Adrenal gland (tissue), 9 donors: ENCODE measurements at regions not wholly inside any gene's neighbourhood (a gene's known extent, or its start where the extent isn't known, plus 50 kb on each side); places are given as distances from the start of the nearest gene placed in this dataset.

Source experiments
- DNase-seq, 7 donors: peaks; one replicate each; pipeline ENCODE4 v3.0.0-alpha.2; 2019 to 2020
- H3K27ac ChIP-seq, 5 donors: fragments of 200-600 bp; sonication (generic) in 4 of 5; 1 replicate in 3 of 5; 2 replicates in 2 of 5; pipeline versions ENCODE4 v1.5.1 to v1.8.0; 2016 to 2020; ENCODE audit warnings: mild to moderate bottlenecking in 1 of 5
- H3K27me3 ChIP-seq: fragments of 200-600 bp; 2 replicates; pipeline ENCODE4 v1.8.0; 2021
- H3K36me3 ChIP-seq, 2 donors: fragments of 200-600 bp; replicated peaks in 1 of 2; 1 replicate in 1 of 2; 2 replicates in 1 of 2; pipeline versions ENCODE4 v1.5.1 to v1.8.0; 2018 to 2022
- H3K4me1 ChIP-seq, 2 donors: fragments of 200-600 bp; replicated peaks in 1 of 2; 1 replicate in 1 of 2; 2 replicates in 1 of 2; pipeline versions ENCODE4 v1.5.1 to v1.8.0; 2018 to 2021
- H3K4me3 ChIP-seq, 4 donors: fragments of 200-600 bp; sonication (generic) in 3 of 4; one replicate each; pipeline ENCODE4 v1.5.1; 2016 to 2018
- H3K9me3 ChIP-seq, 3 donors: fragments of 200-600 bp; sonication (generic) in 1 of 3; replicated peaks in 1 of 3; 1 replicate in 2 of 3; 2 replicates in 1 of 3; pipeline versions ENCODE4 v1.5.1 to v1.8.0; 2016 to 2021
- POLR2A ChIP-seq, 2 donors: fragments of 450-650 bp; IDR thresholded peaks; one replicate each; pipeline ENCODE4 v1.6.1; 2017; ENCODE audit warnings: antibody characterized with exemption in 2 of 2, mild to moderate bottlenecking in 2 of 2, moderate library complexity in 1 of 2
- WGBS, 4 donors: extraction: QIAGEN DNeasy Blood & Tissue Kit in 2 of 4; methylation state at CpG; one replicate each; pipeline versions ENCODE4 v1.1.5 to v1.1.7; 2013 to 2017; 5-methylcytosine and 5-hydroxymethylcytosine counted together
- intact Hi-C, 2 donors: fragments of 100-400 bp; cut with DNase I; formaldehyde crosslinking; loops; one replicate each; pipeline versions ENCODE4 v1.14.1 to v1.15.0; 2022 to 2023
- TF ChIP-seq, protein P1 (sequence below), 6 experiments: fragments of 450-650 bp in 4 of 6; fragments of 200-600 bp in 2 of 6; sonication (generic) in 1 of 6; IDR thresholded peaks; 1 replicate in 5 of 6; 2 replicates in 1 of 6; pipeline versions ENCODE4 v1.5.1 to v1.8.0; 2016 to 2021; ENCODE audit warnings: antibody characterized with exemption in 6 of 6, mild to moderate bottlenecking in 2 of 6, moderate library complexity in 1 of 6
- donor health status: healthy with polysubstance abuse.
- donor health status: Bipolar disorder and iron deficiency.
- donor health status: DM: yes; HTN: yes; CAD: no.
- donor health status: DM: no; HTN: no; CAD: no.
- donor health status: DM: no; HTN: no; CAD: no.

DNA sequence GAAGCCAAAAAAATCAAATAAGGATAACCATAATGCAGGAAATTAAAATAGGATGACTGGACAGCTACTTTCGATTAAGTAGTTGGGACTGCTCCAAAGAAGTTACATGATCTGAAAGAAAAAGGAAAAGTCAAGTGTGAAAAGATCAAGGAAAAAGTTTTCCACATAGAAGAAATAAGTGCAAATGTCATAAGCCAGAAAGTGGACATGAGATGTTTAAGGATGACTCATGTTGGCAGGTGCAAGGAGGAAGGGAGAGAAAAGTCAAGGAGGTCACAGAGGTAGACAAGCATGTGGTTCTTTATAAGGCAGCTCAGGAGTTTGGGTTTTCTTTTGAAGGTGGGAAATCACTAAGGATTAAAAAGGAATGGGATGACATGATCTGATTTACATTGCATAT is 89.8 kb upstream of the GPRIN3 start:
- WGBS, 4 donors, result 33 to 38% (median 36%) methylated on average over 1 of the region's 1 CpG
- DNase-seq, result no peak
- H3K9me3 ChIP-seq, result no peaks in the 10 kb centered on the region
- no peaks in the 10 kb centered on the region for H3K36me3 ChIP-seq
- no peak overlapping the region for H3K4me3 ChIP-seq
- intact Hi-C loops, result no loop called here
- no peaks in the 10 kb centered on the region for H3K27me3 ChIP-seq
- H3K27ac ChIP-seq, result no peak overlapping the region
- no peaks in the 10 kb centered on the region for H3K4me1 ChIP-seq
- TF ChIP-seq POLR2A (IDR thresholded peaks at IDR 0.05), result no peak
- TF ChIP-seq, protein P1, sequence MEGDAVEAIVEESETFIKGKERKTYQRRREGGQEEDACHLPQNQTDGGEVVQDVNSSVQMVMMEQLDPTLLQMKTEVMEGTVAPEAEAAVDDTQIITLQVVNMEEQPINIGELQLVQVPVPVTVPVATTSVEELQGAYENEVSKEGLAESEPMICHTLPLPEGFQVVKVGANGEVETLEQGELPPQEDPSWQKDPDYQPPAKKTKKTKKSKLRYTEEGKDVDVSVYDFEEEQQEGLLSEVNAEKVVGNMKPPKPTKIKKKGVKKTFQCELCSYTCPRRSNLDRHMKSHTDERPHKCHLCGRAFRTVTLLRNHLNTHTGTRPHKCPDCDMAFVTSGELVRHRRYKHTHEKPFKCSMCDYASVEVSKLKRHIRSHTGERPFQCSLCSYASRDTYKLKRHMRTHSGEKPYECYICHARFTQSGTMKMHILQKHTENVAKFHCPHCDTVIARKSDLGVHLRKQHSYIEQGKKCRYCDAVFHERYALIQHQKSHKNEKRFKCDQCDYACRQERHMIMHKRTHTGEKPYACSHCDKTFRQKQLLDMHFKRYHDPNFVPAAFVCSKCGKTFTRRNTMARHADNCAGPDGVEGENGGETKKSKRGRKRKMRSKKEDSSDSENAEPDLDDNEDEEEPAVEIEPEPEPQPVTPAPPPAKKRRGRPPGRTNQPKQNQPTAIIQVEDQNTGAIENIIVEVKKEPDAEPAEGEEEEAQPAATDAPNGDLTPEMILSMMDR (IDR thresholded peaks at IDR 0.05), result no peak

DNA sequence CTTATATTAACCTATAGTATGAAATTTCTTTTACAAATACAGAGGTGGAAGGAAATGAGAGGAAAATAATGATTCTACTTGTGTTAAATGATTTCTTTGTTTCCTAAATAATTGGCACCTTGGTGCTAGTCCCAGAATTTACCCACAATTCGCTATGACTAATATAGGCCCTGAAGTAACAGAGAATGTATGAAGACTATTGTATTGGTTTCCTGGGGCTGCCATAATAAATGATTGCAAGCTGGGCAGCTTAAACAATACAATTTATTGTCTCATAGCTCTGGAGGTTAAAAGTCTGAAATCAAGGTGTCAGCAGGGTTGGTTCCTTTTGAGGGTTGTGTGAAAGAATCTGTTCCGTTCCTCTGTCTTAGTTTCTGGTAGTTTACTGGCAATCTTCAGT is 74.8 kb upstream of the GPRIN3 start:
- Histone ChIP-seq H3K36me3 (no peaks in the 10 kb centered on the region), H3K27ac (no peak overlapping the region), H3K4me3 (no peak overlapping the region), H3K27me3 (no peaks in the 10 kb centered on the region), H3K4me1 (no peaks in the 10 kb centered on the region), H3K9me3 (no peaks in the 10 kb centered on the region)
- WGBS, 4 donors, result 58 to 84% (median 73%) methylated on average over 2 of the region's 2 CpGs
- intact Hi-C loops, result no loop called here
- TF ChIP-seq POLR2A (IDR thresholded peaks at IDR 0.05), result no peak
- TF ChIP-seq, protein P1 (IDR thresholded peaks at IDR 0.05), result no peak
- no peak for DNase-seq

DNA sequence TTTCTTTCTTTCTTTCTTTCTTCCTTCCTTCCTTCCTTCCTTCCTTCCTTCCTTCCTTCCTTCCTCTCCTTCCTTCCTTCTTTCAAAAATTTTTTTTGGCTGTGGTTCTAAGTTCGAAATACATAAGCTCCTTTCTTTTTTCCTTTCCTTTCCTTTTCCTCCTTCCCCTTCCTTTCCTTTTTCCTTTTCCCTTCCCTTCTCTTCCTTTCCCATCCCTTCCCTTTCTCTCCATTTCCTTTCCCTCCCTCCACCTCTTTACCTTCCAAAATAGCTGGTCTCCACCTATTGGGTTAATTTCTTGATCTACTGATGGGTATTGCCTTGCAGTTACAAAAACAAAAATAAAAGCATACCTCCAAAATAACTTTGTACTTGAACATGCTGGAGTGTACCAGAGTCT is 73.4 kb upstream of the GPRIN3 start:
- TF ChIP-seq, protein P1 (IDR thresholded peaks at IDR 0.05), result no peak
- TF ChIP-seq POLR2A (IDR thresholded peaks at IDR 0.05), result no peak
- 61 to 69% (median 62%) methylated on average over 1 of the region's 1 CpG for WGBS, 4 donors

DNA sequence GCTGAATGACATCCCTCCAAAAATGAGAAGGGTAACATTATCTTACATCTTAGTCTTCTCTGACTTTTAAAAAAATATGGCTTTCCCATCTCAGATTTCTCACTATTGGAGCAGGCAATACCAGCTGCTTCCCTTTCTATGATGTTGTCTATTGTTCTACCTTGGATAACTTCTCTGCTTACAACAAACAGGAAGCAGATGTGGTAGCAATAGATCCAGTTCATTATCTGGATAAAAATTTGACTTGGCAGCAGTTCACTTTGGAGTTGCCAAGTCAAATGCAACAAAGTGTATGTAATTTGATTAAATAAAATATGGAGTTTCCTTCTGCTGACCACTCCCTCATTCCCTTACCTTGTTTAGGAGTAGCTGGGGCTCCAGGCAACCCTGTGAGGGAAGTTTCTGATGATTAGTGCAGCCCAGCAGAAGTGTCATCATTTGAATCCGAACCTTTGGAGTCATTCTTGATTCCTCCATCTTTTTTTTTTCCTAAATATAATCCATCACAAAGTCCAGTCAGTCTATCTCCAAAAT is 72.0 kb upstream of the GPRIN3 start:
- WGBS, 4 donors, result 62 to 94% (median 74%) methylated on average over 1 of the region's 1 CpG
- DNase-seq, result no peak
- Histone ChIP-seq H3K27ac (no peak overlapping the region), H3K4me3 (no peak overlapping the region), H3K9me3 (no peaks in the 10 kb centered on the region), H3K36me3 (no peaks in the 10 kb centered on the region), H3K4me1 (no peaks in the 10 kb centered on the region), H3K27me3 (no peaks in the 10 kb centered on the region)
- intact Hi-C loops, result no loop called here
- TF ChIP-seq, protein P1 (IDR thresholded peaks at IDR 0.05), result no peak
- TF ChIP-seq POLR2A (IDR thresholded peaks at IDR 0.05), result no peak

More for the DNA sequence above, 73.4 kb upstream of the GPRIN3 start:
- Histone ChIP-seq H3K4me3 (no peak overlapping the region), H3K27me3 (no peaks in the 10 kb centered on the region), H3K36me3 (no peaks in the 10 kb centered on the region), H3K9me3 (no peaks in the 10 kb centered on the region), H3K27ac (no peak overlapping the region), H3K4me1 (no peaks in the 10 kb centered on the region)
- DNase-seq, result no peak
- intact Hi-C loops, result no loop called here
